ENCODE measurements at regions not wholly inside any gene's neighbourhood (a gene's known extent, or its start where the extent isn't known, plus 50 kb on each side); places are given as distances from the start of the nearest gene placed in this dataset.

DNA sequence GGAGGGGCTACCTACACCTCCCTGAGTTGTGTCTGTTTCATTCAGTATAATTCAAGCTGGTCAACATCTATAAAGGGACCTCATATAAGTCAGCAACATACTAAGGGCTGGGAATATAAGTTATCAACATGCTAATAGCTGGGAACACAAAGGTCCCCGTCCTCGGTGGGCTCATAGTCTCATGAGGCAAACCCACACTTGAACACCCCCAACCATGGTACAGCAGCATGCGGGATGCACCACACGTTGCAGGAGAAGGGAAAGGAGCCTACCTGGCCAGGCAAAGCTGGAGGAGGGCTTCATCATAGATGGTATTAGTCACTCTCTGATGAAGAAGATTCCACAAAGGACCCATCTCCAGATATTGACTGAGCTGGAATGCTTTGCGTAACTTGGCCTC lies 561.8 kb upstream of the B3GAT1 start:
- TF ChIP-seq, protein P1, sequence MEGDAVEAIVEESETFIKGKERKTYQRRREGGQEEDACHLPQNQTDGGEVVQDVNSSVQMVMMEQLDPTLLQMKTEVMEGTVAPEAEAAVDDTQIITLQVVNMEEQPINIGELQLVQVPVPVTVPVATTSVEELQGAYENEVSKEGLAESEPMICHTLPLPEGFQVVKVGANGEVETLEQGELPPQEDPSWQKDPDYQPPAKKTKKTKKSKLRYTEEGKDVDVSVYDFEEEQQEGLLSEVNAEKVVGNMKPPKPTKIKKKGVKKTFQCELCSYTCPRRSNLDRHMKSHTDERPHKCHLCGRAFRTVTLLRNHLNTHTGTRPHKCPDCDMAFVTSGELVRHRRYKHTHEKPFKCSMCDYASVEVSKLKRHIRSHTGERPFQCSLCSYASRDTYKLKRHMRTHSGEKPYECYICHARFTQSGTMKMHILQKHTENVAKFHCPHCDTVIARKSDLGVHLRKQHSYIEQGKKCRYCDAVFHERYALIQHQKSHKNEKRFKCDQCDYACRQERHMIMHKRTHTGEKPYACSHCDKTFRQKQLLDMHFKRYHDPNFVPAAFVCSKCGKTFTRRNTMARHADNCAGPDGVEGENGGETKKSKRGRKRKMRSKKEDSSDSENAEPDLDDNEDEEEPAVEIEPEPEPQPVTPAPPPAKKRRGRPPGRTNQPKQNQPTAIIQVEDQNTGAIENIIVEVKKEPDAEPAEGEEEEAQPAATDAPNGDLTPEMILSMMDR (conservative IDR thresholded peaks at IDR 0.05; ENCODE audit: low read length) = no peak
- no peak for TF ChIP-seq EZH2phosphoT487 (IDR thresholded peaks at IDR 0.05; ENCODE audit: borderline replicate concordance)

Data from Loucy (cell line).